ENCODE measurements at regions not wholly inside any gene's neighbourhood (a gene's known extent, or its start where the extent isn't known, plus 50 kb on each side); places are given as distances from the start of the nearest gene placed in this dataset.
A peak's percentile ranks its signal among the peaks of the same experiment; 100 is the strongest.

- FAIRE-seq (no peak), DNase-seq (ENCODE audit: low read depth, low spot score) (no peak), ATAC-seq (no peak)
- no peaks in the 10 kb centered on the region for H4K20me1 ChIP-seq (ENCODE audit: control insufficient read depth, insufficient read depth)
- H3K9me3 ChIP-seq (replicated peaks; ENCODE audit: control insufficient read depth, insufficient read depth, low read length), result no peaks in the 10 kb centered on the region; the same call in 1 of the 3 replicates
- H3K4me2 ChIP-seq (ENCODE audit: control insufficient read depth, insufficient read depth), result no peak overlapping the region
- no peaks in the 10 kb centered on the region for H3K36me3 ChIP-seq (ENCODE audit: control insufficient read depth in 2 of 2, insufficient read depth in 2 of 2, low read length in 1 of 2)
- ChIA-PET SMC1A (ENCODE audit: uncharacterized antibody, unreplicated experiment) (interaction anchor here (1.1 kb wide), 1 partner anchor 9 kb away, joined by 4 read pairs; no protein-coding TSS in a partner anchor), RAD21 (ENCODE audit: unreplicated experiment) (no interaction called here), POLR2A (interaction anchor here (0.6 kb wide), 1 partner anchor 10 kb away, joined by 5 read pairs; no protein-coding TSS in a partner anchor), CTCF (no interaction called here)
- no peaks in the 10 kb centered on the region for H3K27me3 ChIP-seq (replicated peaks in 1 of 2; ENCODE audit: control insufficient read depth in 2 of 2, insufficient read depth in 2 of 2, low read length in 1 of 2)
- no peak overlapping the region for H3K27ac ChIP-seq (ENCODE audit: control insufficient read depth, insufficient read depth)
- no TSS peak for BruUV-seq (replicated peaks)
- intact Hi-C loops (cut with micrococcal nuclease; ENCODE audit: unreplicated experiment) (no loop called here), in situ Hi-C loops (cut with MboI) (no loop called here)
- no peak overlapping the region for H3K4me3 ChIP-seq
- no peak overlapping the region for H2AFZ ChIP-seq (ENCODE audit: control insufficient read depth, low read depth, low read length)
- TF ChIP-seq POU2F2 (IDR thresholded peaks at IDR 0.05; ENCODE audit: borderline replicate concordance, low read depth, low read length) (peak; percentile 59; the same call in 1 of the 3 replicates), BACH1 (IDR thresholded peaks at IDR 0.05; ENCODE audit: borderline replicate concordance) (no peak)
- H3K9ac ChIP-seq (ENCODE audit: control insufficient read depth, insufficient read depth, low read length), result no peak overlapping the region
- H3K4me1 ChIP-seq (ENCODE audit: control insufficient read depth, insufficient read depth, low read length), result no peaks in the 10 kb centered on the region
- H3K79me2 ChIP-seq (ENCODE audit: control insufficient read depth, insufficient read depth, low read length), result no peaks in the 10 kb centered on the region
- 47% methylated on average over 18 of the region's 18 CpGs for WGBS (ENCODE audit: insufficient coverage, insufficient replicate concordance, low lambda C conversion rate, missing lambda C conversion rate)
These were observed 91.0 kb upstream of the BCOR start for GRCh38 chrX:40188573-40189417.

DNA sequence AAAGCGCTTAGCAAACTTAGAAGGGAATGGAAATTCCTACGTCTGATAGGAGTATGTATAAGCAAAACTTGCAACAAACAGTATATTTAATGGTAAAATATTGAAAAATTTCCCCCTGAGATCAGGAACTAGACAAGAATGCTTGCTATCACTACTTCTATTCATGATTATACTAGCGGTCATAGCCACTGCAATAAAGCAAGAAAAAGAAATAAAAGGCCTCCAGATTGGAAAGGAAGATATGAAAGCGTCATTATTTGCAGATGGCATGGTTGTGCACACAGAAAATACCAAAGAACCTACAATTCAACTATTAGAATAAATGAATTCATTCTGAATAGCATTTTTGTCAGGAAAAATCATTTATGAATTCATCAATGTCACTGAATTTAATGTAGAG is 87.2 kb upstream of the BCOR start:
- no peaks in the 10 kb centered on the region for H3K79me2 ChIP-seq (ENCODE audit: control insufficient read depth, insufficient read depth, low read length)
- H4K20me1 ChIP-seq (ENCODE audit: control insufficient read depth, insufficient read depth), result no peaks in the 10 kb centered on the region
- in situ Hi-C loops (cut with MboI), result no loop called here
- H3K27me3 ChIP-seq (replicated peaks in 1 of 2; ENCODE audit: control insufficient read depth in 2 of 2, insufficient read depth in 2 of 2, low read length in 1 of 2), result no peaks in the 10 kb centered on the region
- CTCF ChIA-PET, result interaction anchor here (0.6 kb wide), 1 partner anchor 60 kb away, joined by 3 read pairs; no protein-coding TSS in a partner anchor
- H3K9ac ChIP-seq (ENCODE audit: control insufficient read depth, insufficient read depth, low read length), result no peak overlapping the region
- H3K4me2 ChIP-seq (ENCODE audit: control insufficient read depth, insufficient read depth), result no peak overlapping the region
- no peaks in the 10 kb centered on the region for H3K4me1 ChIP-seq (ENCODE audit: control insufficient read depth, insufficient read depth, low read length)
- SMC1A ChIA-PET (ENCODE audit: uncharacterized antibody, unreplicated experiment), result no interaction called here
- POLR2A ChIA-PET, result interaction anchor here (0.5 kb wide), 1 partner anchor 217 kb away, joined by 3 read pairs; no protein-coding TSS in a partner anchor
- no peak overlapping the region for H2AFZ ChIP-seq (ENCODE audit: control insufficient read depth, low read depth, low read length)
- ATAC-seq (no peak), FAIRE-seq (no peak), DNase-seq (ENCODE audit: low read depth, low spot score) (no peak)
- 37% methylated on average over 4 of the region's 4 CpGs for WGBS (ENCODE audit: insufficient coverage, insufficient replicate concordance, low lambda C conversion rate, missing lambda C conversion rate)
- H3K36me3 ChIP-seq (ENCODE audit: control insufficient read depth in 2 of 2, insufficient read depth in 2 of 2, low read length in 1 of 2), result no peaks in the 10 kb centered on the region
- H3K4me3 ChIP-seq, result no peak overlapping the region
- BruUV-seq (replicated peaks), result no TSS peak
- RAD21 ChIA-PET (ENCODE audit: unreplicated experiment), result no interaction called here
- no peak overlapping the region for H3K27ac ChIP-seq (ENCODE audit: control insufficient read depth, insufficient read depth)
- intact Hi-C loops (cut with micrococcal nuclease; ENCODE audit: unreplicated experiment), result no loop called here
- TF ChIP-seq PBX3 (IDR thresholded peaks at IDR 0.05; ENCODE audit: insufficient replicate concordance, low read depth, low read length), result no peak
- TF ChIP-seq KDM1A (IDR thresholded peaks at IDR 0.05; ENCODE audit: borderline replicate concordance), result no peak
- no peak for TF ChIP-seq ELK1 (IDR thresholded peaks at IDR 0.05; ENCODE audit: low read depth, low read length)
- no peak for TF ChIP-seq CHD1 (IDR thresholded peaks at IDR 0.05; ENCODE audit: low read depth, low read length)
- no peak for TF ChIP-seq SMAD5 (IDR thresholded peaks at IDR 0.05; ENCODE audit: low read depth)
- H3K9me3 ChIP-seq (replicated peaks; ENCODE audit: control insufficient read depth, insufficient read depth, low read length), result no peaks in the 10 kb centered on the region; the same call in 1 of the 3 replicates
